ENCODE measurements at regions not wholly inside any gene's neighbourhood (a gene's known extent, or its start where the extent isn't known, plus 50 kb on each side); places are given as distances from the start of the nearest gene placed in this dataset.

- no peak for TF ChIP-seq POLR2AphosphoS5 (IDR thresholded peaks at IDR 0.05)
- no peak for TF ChIP-seq CTCF (IDR thresholded peaks at IDR 0.05)
- TF ChIP-seq POLR2A (IDR thresholded peaks at IDR 0.05; ENCODE audit: low read depth) = no peak
- no peak for TF ChIP-seq EP300 (IDR thresholded peaks at IDR 0.05)
Observed at GRCh38 chr4:135575041-135575440, 1373.5 kb upstream of the PABPC4L start.
